Stimulated activated naive CD8-positive, alpha-beta T cell treated with anti-CD3 and anti-CD28 coated beads, Interleukin-15, Interleukin-2, amounts not matched to agents 100 ng/mL and 50 ng/mL, for 24 hours (primary cell): ENCODE measurements at regions not wholly inside any gene's neighbourhood (a gene's known extent, or its start where the extent isn't known, plus 50 kb on each side); places are given as distances from the start of the nearest gene placed in this dataset.
A peak's percentile ranks its signal among the peaks of the same experiment; 100 is the strongest.

Experiments used
- H3K27ac Mint-ChIP-seq: one replicate; pipeline ENCODE4 v1.8.0; 2021; ENCODE audit warnings: mild to moderate bottlenecking, mixed read lengths
- H3K27me3 Mint-ChIP-seq: one replicate; pipeline ENCODE4 v1.8.0; 2021; ENCODE audit warnings: mixed read lengths
- H3K36me3 Mint-ChIP-seq: one replicate; pipeline ENCODE4 v1.8.0; 2021; ENCODE audit warnings: low read depth, mixed read lengths
- H3K4me1 Mint-ChIP-seq: one replicate; pipeline ENCODE4 v1.8.0; 2021; ENCODE audit warnings: low read depth, mixed read lengths
- H3K4me3 Mint-ChIP-seq: one replicate; pipeline ENCODE4 v1.8.0; 2021; ENCODE audit warnings: mild to moderate bottlenecking, mixed read lengths
- H3K9me3 Mint-ChIP-seq: one replicate; pipeline ENCODE4 v1.8.0; 2021; ENCODE audit warnings: mixed read lengths

DNA sequence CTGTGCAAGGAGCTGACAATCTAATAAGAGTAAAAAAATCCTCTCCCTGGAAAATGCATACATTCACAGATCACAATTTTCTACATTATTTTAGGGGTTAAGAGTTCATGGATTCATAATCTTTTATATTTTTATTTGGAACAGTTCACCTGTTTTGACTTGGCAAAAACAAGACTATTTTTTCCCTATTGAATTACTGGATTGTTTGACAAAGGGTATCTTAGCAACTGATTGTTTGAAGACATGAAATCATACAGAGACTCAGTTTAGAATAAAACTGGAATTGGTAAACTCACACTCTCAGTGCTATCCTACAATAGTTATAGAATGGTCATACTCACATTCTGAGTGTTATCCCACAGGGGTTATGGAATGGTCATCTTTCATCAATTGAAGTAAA lies 358.2 kb upstream of the PTGER4 start:
- Mint-ChIP-seq H3K4me1 (peaks cover 5% of the 10 kb centered on the region), H3K27me3 (no peaks in the 10 kb centered on the region), H3K9me3 (no peaks in the 10 kb centered on the region), H3K4me3 (no peak overlapping the region), H3K27ac (no peak overlapping the region), H3K36me3 (no peaks in the 10 kb centered on the region)

DNA sequence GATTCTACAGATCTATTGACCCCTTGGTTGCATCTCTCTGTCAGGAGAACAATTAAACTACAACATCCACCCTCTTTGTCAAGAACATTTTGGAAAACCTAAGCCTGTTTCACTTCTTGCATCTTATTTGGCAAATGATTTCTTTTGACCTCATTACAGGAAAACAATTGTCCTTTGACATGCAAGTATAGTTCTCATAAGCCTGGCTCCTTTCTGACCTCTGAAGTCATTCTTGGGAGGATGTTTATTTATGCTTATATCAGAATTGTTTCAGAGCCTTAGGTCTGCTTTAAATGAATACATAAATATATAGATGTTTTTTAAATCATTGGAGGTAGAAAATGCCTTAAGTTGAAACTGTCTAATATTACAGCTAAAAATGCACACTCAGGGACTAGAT lies 361.3 kb upstream of the PTGER4 start:
- Mint-ChIP-seq H3K4me3 (no peak overlapping the region), H3K4me1 (no peaks in the 10 kb centered on the region), H3K27ac (no peak overlapping the region), H3K9me3 (no peaks in the 10 kb centered on the region), H3K27me3 (peaks cover 5% of the 10 kb centered on the region), H3K36me3 (no peaks in the 10 kb centered on the region)

GRCh38 chr5:40317023-40317422 lies 362.7 kb upstream of the PTGER4 start:
- Mint-ChIP-seq H3K4me1 (no peaks in the 10 kb centered on the region), H3K27ac (no peak overlapping the region), H3K9me3 (no peaks in the 10 kb centered on the region), H3K27me3 (peaks cover 5% of the 10 kb centered on the region), H3K36me3 (no peaks in the 10 kb centered on the region), H3K4me3 (no peak overlapping the region)

GRCh38 chr5:40315126-40315525 lies 364.6 kb upstream of the PTGER4 start:
- Mint-ChIP-seq H3K9me3 (no peaks in the 10 kb centered on the region), H3K27me3 (peaks cover 5% of the 10 kb centered on the region), H3K4me3 (no peak overlapping the region), H3K27ac (no peak overlapping the region), H3K36me3 (no peaks in the 10 kb centered on the region), H3K4me1 (no peaks in the 10 kb centered on the region)

DNA sequence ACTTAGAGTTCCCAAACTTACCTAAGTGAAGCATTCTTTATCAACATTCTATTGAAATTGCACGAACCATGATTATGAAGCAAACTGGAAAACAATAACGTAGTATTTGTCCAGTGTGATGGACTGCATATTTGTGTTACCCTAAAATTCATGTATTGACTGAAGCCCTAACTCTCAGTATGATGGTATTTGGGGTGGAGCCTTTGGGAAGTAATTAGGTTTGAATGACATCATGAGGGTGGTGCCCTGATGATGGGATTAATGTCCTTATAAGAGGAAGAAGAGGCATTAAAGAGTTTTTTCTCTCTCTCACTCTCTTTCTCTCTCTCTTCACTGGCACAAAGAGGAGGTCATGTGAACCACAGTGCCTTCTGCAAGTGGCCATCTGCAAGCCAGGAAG lies 365.4 kb upstream of the PTGER4 start:
- Mint-ChIP-seq H3K36me3 (no peaks in the 10 kb centered on the region), H3K27ac (no peak overlapping the region), H3K27me3 (peaks cover 5% of the 10 kb centered on the region), H3K4me1 (no peaks in the 10 kb centered on the region), H3K4me3 (no peak overlapping the region), H3K9me3 (no peaks in the 10 kb centered on the region)

GRCh38 chr5:40312205-40312604 lies 367.5 kb upstream of the PTGER4 start:
- Mint-ChIP-seq H3K36me3 (no peaks in the 10 kb centered on the region), H3K27me3 (peaks cover 5% of the 10 kb centered on the region), H3K4me3 (no peak overlapping the region), H3K4me1 (no peaks in the 10 kb centered on the region), H3K9me3 (no peaks in the 10 kb centered on the region), H3K27ac (no peak overlapping the region)

- H3K27me3 Mint-ChIP-seq = no peaks in the 10 kb centered on the region
- H3K36me3 Mint-ChIP-seq = no peaks in the 10 kb centered on the region
- H3K27ac Mint-ChIP-seq = no peak overlapping the region
- no peaks in the 10 kb centered on the region for H3K4me1 Mint-ChIP-seq
- H3K4me3 Mint-ChIP-seq = no peak overlapping the region
- H3K9me3 Mint-ChIP-seq = no peaks in the 10 kb centered on the region
Measured at GRCh38 chr5:40309851-40310250, 369.9 kb upstream of the PTGER4 start.

- Mint-ChIP-seq H3K4me3 (no peak overlapping the region), H3K4me1 (no peaks in the 10 kb centered on the region), H3K27me3 (no peaks in the 10 kb centered on the region), H3K36me3 (no peaks in the 10 kb centered on the region), H3K9me3 (no peaks in the 10 kb centered on the region), H3K27ac (no peak overlapping the region)
Measured at GRCh38 chr5:40308867-40309266, 370.8 kb upstream of the PTGER4 start.

- H3K27ac Mint-ChIP-seq = no peak overlapping the region
- no peaks in the 10 kb centered on the region for H3K27me3 Mint-ChIP-seq
- no peaks in the 10 kb centered on the region for H3K36me3 Mint-ChIP-seq
- H3K4me3 Mint-ChIP-seq = no peak overlapping the region
- H3K4me1 Mint-ChIP-seq = no peaks in the 10 kb centered on the region
- no peaks in the 10 kb centered on the region for H3K9me3 Mint-ChIP-seq
Measured at GRCh38 chr5:40307920-40308319, 371.8 kb upstream of the PTGER4 start.

DNA sequence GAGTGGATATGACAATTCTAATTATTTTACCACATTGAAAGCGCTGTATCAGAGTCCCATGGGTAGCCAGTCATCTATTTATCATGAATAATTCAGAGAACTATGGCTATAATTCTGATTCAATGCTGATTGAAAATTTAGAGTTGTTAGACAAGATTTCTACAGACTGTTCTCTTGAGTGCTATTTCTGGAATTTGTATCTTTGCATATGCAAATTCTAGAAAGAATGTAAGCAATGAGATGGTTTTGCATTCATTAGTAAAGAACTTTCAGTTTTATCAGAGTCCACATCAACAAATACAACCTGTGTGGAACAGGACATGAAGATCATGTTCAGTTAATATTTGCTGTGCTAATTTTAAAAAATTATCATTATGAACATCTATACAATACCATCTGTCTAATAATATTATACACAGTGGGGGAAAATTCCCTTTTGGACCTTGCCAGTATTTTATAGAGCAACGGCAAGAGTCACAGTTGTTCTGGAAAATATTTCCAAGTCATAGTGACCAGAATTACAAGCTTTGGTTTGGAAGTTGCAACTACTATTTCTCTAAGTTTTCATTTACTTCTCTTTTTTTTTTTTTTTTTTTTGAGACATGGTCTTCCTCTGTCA lies 372.7 kb upstream of the PTGER4 start:
- no peaks in the 10 kb centered on the region for H3K27me3 Mint-ChIP-seq
- no peaks in the 10 kb centered on the region for H3K9me3 Mint-ChIP-seq
- no peak overlapping the region for H3K27ac Mint-ChIP-seq
- no peaks in the 10 kb centered on the region for H3K4me1 Mint-ChIP-seq
- H3K36me3 Mint-ChIP-seq = no peaks in the 10 kb centered on the region
- H3K4me3 Mint-ChIP-seq = no peak overlapping the region

DNA sequence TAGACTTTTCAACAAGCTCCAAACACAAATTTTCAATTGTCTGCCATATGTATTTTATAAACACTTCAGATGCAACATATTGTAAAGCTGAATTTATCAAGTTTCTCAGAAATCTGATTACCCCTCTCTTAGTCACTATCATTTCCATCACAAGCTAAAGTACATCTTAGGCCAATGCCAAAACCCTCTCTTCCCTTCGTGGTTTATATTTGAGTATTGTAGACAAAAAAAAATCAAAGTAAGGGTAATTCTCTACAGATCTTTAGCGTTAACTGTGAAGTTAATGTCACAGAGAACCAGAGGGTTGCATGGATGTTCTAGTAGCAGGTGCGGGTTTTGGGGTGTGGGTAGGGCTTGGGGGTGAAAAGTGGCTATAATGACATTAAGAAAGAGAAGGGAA lies 387.7 kb upstream of the PTGER4 start:
- Mint-ChIP-seq H3K4me1 (peaks cover 9% of the 10 kb centered on the region), H3K36me3 (peaks cover 5% of the 10 kb centered on the region), H3K4me3 (no peak overlapping the region), H3K27me3 (no peaks in the 10 kb centered on the region), H3K27ac (peak overlapping the region; percentile 60), H3K9me3 (peaks cover 6% of the 10 kb centered on the region)

- no peaks in the 10 kb centered on the region for H3K27me3 Mint-ChIP-seq
- H3K4me3 Mint-ChIP-seq = no peak overlapping the region
- H3K27ac Mint-ChIP-seq = peak overlapping the region; percentile 60
- peaks cover 9% of the 10 kb centered on the region for H3K4me1 Mint-ChIP-seq
- peaks cover 5% of the 10 kb centered on the region for H3K36me3 Mint-ChIP-seq
- H3K9me3 Mint-ChIP-seq = peaks cover 6% of the 10 kb centered on the region
Measured at GRCh38 chr5:40291338-40291737, 388.4 kb upstream of the PTGER4 start.

DNA sequence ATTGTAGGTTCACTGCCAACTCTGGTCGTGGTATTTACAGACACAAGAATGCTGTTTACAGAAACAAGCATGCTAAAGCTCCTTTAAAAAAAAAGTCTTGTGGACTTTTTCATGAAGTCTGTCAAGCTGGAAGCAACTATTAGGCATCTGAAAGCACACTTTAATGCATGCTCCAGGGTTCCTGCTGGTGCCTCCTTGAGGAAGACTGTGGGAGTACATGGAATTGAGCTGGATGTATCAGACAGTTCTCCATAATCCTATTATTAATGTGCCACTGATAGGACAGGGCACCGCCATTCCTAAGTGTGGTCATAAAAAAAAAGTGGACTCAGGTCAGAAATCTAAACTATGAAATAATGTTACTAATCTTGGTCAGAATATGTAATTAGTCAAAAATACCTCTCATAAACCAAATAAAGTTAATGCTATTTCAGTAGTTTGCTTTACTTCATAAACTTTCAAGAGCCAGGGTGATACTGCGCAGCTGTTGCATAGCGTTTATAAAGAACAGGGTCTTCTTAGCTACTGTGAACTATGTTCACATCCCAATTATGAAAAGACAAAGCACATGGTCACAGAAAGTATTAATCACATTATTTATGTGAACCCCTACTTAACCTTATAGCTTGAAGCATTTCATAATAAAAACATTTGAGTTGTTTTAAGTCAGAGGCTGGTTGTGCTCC lies 390.8 kb upstream of the PTGER4 start:
- Mint-ChIP-seq H3K36me3 (peaks cover 5% of the 10 kb centered on the region), H3K4me3 (no peak overlapping the region), H3K27ac (no peak overlapping the region), H3K27me3 (no peaks in the 10 kb centered on the region), H3K9me3 (peaks cover 6% of the 10 kb centered on the region), H3K4me1 (peaks cover 9% of the 10 kb centered on the region)

- Mint-ChIP-seq H3K9me3 (no peaks in the 10 kb centered on the region), H3K4me3 (no peak overlapping the region), H3K27me3 (no peaks in the 10 kb centered on the region), H3K36me3 (no peaks in the 10 kb centered on the region), H3K27ac (no peak overlapping the region), H3K4me1 (peaks cover 5% of the 10 kb centered on the region)
Measured at GRCh38 chr5:40284863-40285262, 394.9 kb upstream of the PTGER4 start.

DNA sequence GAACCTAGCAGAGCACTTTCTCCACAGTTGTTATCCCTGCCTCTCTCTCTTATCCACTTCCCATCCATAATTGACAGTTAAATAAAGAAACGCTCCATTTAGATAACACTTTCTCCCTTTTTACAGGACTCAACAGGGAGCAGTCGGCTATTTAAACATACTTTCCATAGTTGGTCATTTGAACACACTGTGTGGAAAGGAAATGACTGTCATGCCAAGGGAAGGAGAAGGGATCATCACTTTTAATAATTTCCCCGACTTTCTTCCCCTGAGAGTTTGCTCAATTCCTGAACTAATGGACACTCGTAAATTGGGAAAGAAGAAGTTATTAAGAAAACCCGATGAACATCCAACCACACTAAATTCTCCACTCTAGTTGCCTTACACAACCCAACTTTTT lies 400.8 kb upstream of the PTGER4 start:
- Mint-ChIP-seq H3K9me3 (peaks cover 4% of the 10 kb centered on the region), H3K36me3 (no peaks in the 10 kb centered on the region), H3K27ac (no peak overlapping the region), H3K4me3 (no peak overlapping the region), H3K27me3 (no peaks in the 10 kb centered on the region), H3K4me1 (peaks cover 53% of the 10 kb centered on the region)
